ENCODE measurements at regions not wholly inside any gene's neighbourhood (a gene's known extent, or its start where the extent isn't known, plus 50 kb on each side); places are given as distances from the start of the nearest gene placed in this dataset.

- Mint-ChIP-seq H3K4me1 (peaks cover 45% of the 10 kb centered on the region), H3K27ac (peak overlapping the region; percentile 50; the same call in 1 of the 2 replicates), H3K4me3 (no peak overlapping the region), H3K9me3 (peaks cover 18% of the 10 kb centered on the region), H3K27me3 (ENCODE audit: low read depth) (no peaks in the 10 kb centered on the region), H3K36me3 (peaks cover 2% of the 10 kb centered on the region; the same call in 1 of the 2 replicates)
- TF ChIP-seq STAT6 (CRISPR knock-in tag; conservative IDR thresholded peaks at IDR 0.05; ENCODE audit: low read depth) (no peak), FOXJ3 (CRISPR knock-in tag; IDR thresholded peaks at IDR 0.05; ENCODE audit: borderline replicate concordance) (no peak), SMAD3 (CRISPR knock-in tag; IDR thresholded peaks at IDR 0.05; ENCODE audit: borderline replicate concordance) (no peak), ZNF263 (CRISPR knock-in tag; IDR thresholded peaks at IDR 0.05; ENCODE audit: low read depth) (no peak), IRF2 (CRISPR knock-in tag; IDR thresholded peaks at IDR 0.05; ENCODE audit: borderline replicate concordance, low read depth) (no peak), ARID4B (CRISPR knock-in tag; IDR thresholded peaks at IDR 0.05; ENCODE audit: borderline replicate concordance) (no peak), CDX4 (CRISPR knock-in tag; IDR thresholded peaks at IDR 0.05; ENCODE audit: borderline replicate concordance) (no peak), PRDM15 (CRISPR knock-in tag; IDR thresholded peaks at IDR 0.05) (no peak), MXD4 (CRISPR knock-in tag; IDR thresholded peaks at IDR 0.05; ENCODE audit: borderline replicate concordance) (no peak), ZSCAN18 (CRISPR knock-in tag; IDR thresholded peaks at IDR 0.05) (no peak), USF2 (CRISPR knock-in tag; IDR thresholded peaks at IDR 0.05) (no peak), TCF7 (CRISPR knock-in tag; IDR thresholded peaks at IDR 0.05; ENCODE audit: low read depth) (no peak), HMGXB4 (CRISPR knock-in tag; IDR thresholded peaks at IDR 0.05) (no peak), FOXP1 (CRISPR knock-in tag; IDR thresholded peaks at IDR 0.05; ENCODE audit: borderline replicate concordance) (no peak), RELA (CRISPR knock-in tag; IDR thresholded peaks at IDR 0.05; ENCODE audit: borderline replicate concordance) (no peak)
- peak; percentile 59 for ATAC-seq
- POLR2A ChIA-PET, result no interaction called here
- no peak for DNase-seq (ENCODE audit: low spot score)
- CTCF ChIA-PET, result no interaction called here
Observed at GRCh38 chr15:61681038-61681418, 379.2 kb downstream of the VPS13C start.

Measured in WTC11 (cell line).